OCI-LY3 (cell line): ENCODE measurements at regions not wholly inside any gene's neighbourhood (a gene's known extent, or its start where the extent isn't known, plus 50 kb on each side); places are given as distances from the start of the nearest gene placed in this dataset.

ENCODE experiments used
- CTCF ChIP-seq: fragments of 200-600, 300-600 bp; sonication (generic); IDR thresholded peaks from 2 replicates; pipeline ENCODE4 v1.5.1; 2014; ENCODE audit warnings: antibody characterized with exemption, low read length, low read depth
- EZH2phosphoT487 ChIP-seq: fragments of 200-600 bp; shearing (Covaris generic); IDR thresholded peaks from 2 replicates; pipeline ENCODE4 v1.6.1; 2018; ENCODE audit warnings: antibody characterized with exemption, mixed run types, low read depth

DNA sequence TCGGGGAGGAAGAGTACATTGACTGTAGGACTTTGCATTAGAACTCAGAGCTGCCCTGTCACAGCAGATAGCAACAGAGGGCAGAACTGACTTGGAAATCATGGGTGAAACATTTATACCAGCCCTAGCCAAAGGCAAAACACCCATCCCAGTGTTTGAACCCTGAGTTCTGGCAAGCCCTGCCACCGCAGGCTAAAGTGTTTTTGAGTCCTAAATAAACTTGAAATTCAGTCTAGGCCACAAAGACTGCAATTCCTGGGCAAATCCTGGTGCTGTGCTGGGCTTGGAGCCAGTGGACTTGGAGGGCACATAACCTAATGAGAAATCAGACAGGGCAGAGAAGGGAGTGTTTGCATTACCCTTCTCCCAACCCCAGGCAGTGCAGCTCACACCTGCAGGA is 1015.7 kb downstream of the FSTL5 start:
- TF ChIP-seq CTCF (no peak), EZH2phosphoT487 (no peak)
